Skeletal muscle cell (primary cell): ENCODE measurements at regions not wholly inside any gene's neighbourhood (a gene's known extent, or its start where the extent isn't known, plus 50 kb on each side); places are given as distances from the start of the nearest gene placed in this dataset.
A peak's percentile ranks its signal among the peaks of the same experiment; 100 is the strongest.

ENCODE experiments used
- DNase-seq: peaks from one replicate; pipeline ENCODE4 v3.0.0-alpha.2; 2010; ENCODE audit warnings: low read depth
- H3K4me3 ChIP-seq: 2 replicates; pipeline ENCODE4 v1.5.1; 2011; ENCODE audit warnings: low read depth, mild to moderate bottlenecking, control low read depth, low read length, moderate library complexity

GRCh38 chr13:40189898-40190630 lies 476.4 kb downstream of the FOXO1 start:
- H3K4me3 ChIP-seq: no peak overlapping the region

GRCh38 chr13:40190641-40191100 lies 475.8 kb downstream of the FOXO1 start:
- DNase-seq: peak; percentile 48
- H3K4me3 ChIP-seq: no peak overlapping the region

More at GRCh38 chr13:40189898-40190630, 476.4 kb downstream of the FOXO1 start:
- DNase-seq: no peak

GRCh38 chr13:40191186-40191980 lies 475.1 kb downstream of the FOXO1 start:
- H3K4me3 ChIP-seq: no peak overlapping the region
- no peak for DNase-seq

GRCh38 chr13:40192452-40192851 lies 474.0 kb downstream of the FOXO1 start:
- DNase-seq: no peak
- no peak overlapping the region for H3K4me3 ChIP-seq

- H3K4me3 ChIP-seq: no peak overlapping the region
- DNase-seq: no peak
These were observed 473.6 kb downstream of the FOXO1 start for GRCh38 chr13:40192858-40193257.

- DNase-seq: no peak
- H3K4me3 ChIP-seq: no peak overlapping the region
These were observed 472.9 kb downstream of the FOXO1 start for GRCh38 chr13:40193286-40194223.

GRCh38 chr13:40194224-40194806 lies 472.1 kb downstream of the FOXO1 start:
- DNase-seq: no peak
- no peak overlapping the region for H3K4me3 ChIP-seq

- no peak for DNase-seq
- H3K4me3 ChIP-seq: no peak overlapping the region
These were observed 469.4 kb downstream of the FOXO1 start for GRCh38 chr13:40197049-40197448.

- no peak for DNase-seq
- H3K4me3 ChIP-seq: no peak overlapping the region
These were observed 468.4 kb downstream of the FOXO1 start for GRCh38 chr13:40197936-40198595.

GRCh38 chr13:40200273-40200978 lies 466.0 kb downstream of the FOXO1 start:
- DNase-seq: no peak
- H3K4me3 ChIP-seq: no peak overlapping the region

- no peak overlapping the region for H3K4me3 ChIP-seq
- no peak for DNase-seq
These were observed 462.2 kb downstream of the FOXO1 start for GRCh38 chr13:40204246-40204645.

GRCh38 chr13:40205771-40206240 lies 460.6 kb downstream of the FOXO1 start:
- no peak for DNase-seq
- no peak overlapping the region for H3K4me3 ChIP-seq

GRCh38 chr13:40206241-40207000 lies 460.0 kb downstream of the FOXO1 start:
- no peak for DNase-seq
- H3K4me3 ChIP-seq: no peak overlapping the region

- H3K4me3 ChIP-seq: no peak overlapping the region
- no peak for DNase-seq
These were observed 459.4 kb downstream of the FOXO1 start for GRCh38 chr13:40207001-40207478.

GRCh38 chr13:40208517-40208916 lies 457.9 kb downstream of the FOXO1 start:
- no peak for DNase-seq
- no peak overlapping the region for H3K4me3 ChIP-seq

GRCh38 chr13:40210865-40211585 lies 455.4 kb downstream of the FOXO1 start:
- H3K4me3 ChIP-seq: no peak overlapping the region
- DNase-seq: no peak

GRCh38 chr13:40211586-40211968 lies 454.9 kb downstream of the FOXO1 start:
- H3K4me3 ChIP-seq: no peak overlapping the region
- DNase-seq: no peak
